Natural killer cell (primary cell): ENCODE measurements at regions not wholly inside any gene's neighbourhood (a gene's known extent, or its start where the extent isn't known, plus 50 kb on each side); places are given as distances from the start of the nearest gene placed in this dataset.

Experiments used
- ATAC-seq, 3 donors: fragments of 150-1000 bp in 2 of 3; fragments of 200-7000 bp in 1 of 3; cut with Tn5 transposase; 1 replicate in 1 of 3; 2 replicates in 2 of 3; pipeline ENCODE4 v1.10.0; 2021; ENCODE audit warnings: mild to moderate bottlenecking in 2 of 3, moderate library complexity in 2 of 3
- DNase-seq, 2 donors: peaks; one replicate each; pipeline versions ENCODE4 v3.0.0 to v3.0.0-alpha.2; 2013 to 2021; ENCODE audit warnings: mixed read lengths in 1 of 2
- H3K27ac ChIP-seq: one replicate; pipeline ENCODE4 v1.5.1; 2013; ENCODE audit warnings: mild to moderate bottlenecking, low read length
- H3K27me3 ChIP-seq: one replicate; pipeline ENCODE4 v1.6.1; 2013; ENCODE audit warnings: low read length; ENCODE audit not compliant: control insufficient read depth, insufficient read depth
- H3K36me3 ChIP-seq: one replicate; pipeline ENCODE4 v1.6.1; 2013; ENCODE audit warnings: low read length; ENCODE audit not compliant: control insufficient read depth, insufficient read depth
- H3K4me1 ChIP-seq: one replicate; pipeline ENCODE4 v1.6.1; 2013; ENCODE audit warnings: low read length; ENCODE audit not compliant: control insufficient read depth, insufficient read depth
- H3K4me3 ChIP-seq: one replicate; pipeline ENCODE4 v1.5.1; 2013; ENCODE audit warnings: low read length
- H3K9me3 ChIP-seq: one replicate; pipeline ENCODE4 v1.6.1; 2013; ENCODE audit warnings: low read length; ENCODE audit not compliant: control insufficient read depth, insufficient read depth
- H3K27ac Mint-ChIP-seq, 2 donors: one replicate each; pipeline ENCODE4 v1.8.0; 2022; ENCODE audit warnings: mild to moderate bottlenecking in 2 of 2, mixed read lengths in 2 of 2, moderate library complexity in 1 of 2
- H3K27me3 Mint-ChIP-seq, 2 donors: one replicate each; pipeline ENCODE4 v1.8.0; 2022; ENCODE audit warnings: low read depth in 2 of 2, mixed read lengths in 2 of 2
- H3K36me3 Mint-ChIP-seq: one replicate; pipeline ENCODE4 v1.8.0; 2022; ENCODE audit warnings: mixed read lengths
- H3K4me1 Mint-ChIP-seq, 2 donors: one replicate each; pipeline ENCODE4 v1.8.0; 2022; ENCODE audit warnings: mixed read lengths in 2 of 2
- H3K4me3 Mint-ChIP-seq: one replicate; pipeline ENCODE4 v1.8.0; 2022; ENCODE audit warnings: mild to moderate bottlenecking, moderate library complexity, mixed read lengths
- H3K9me3 Mint-ChIP-seq, 2 donors: one replicate each; pipeline ENCODE4 v1.8.0; 2022; ENCODE audit warnings: mixed read lengths in 2 of 2
- WGBS: methylation state at CpG from one replicate; pipeline ENCODE4 v1.1.7; 2013; ENCODE audit warnings: missing lambda C conversion rate; ENCODE audit not compliant: insufficient coverage; 5-methylcytosine and 5-hydroxymethylcytosine counted together
- intact Hi-C: fragments of 100-400 bp; cut with micrococcal nuclease; formaldehyde crosslinking; loops from one replicate; pipeline ENCODE4 v1.14.2; 2022
- TF ChIP-seq, protein P1 (sequence below): fragments of 200-600 bp; IDR thresholded peaks from one replicate; pipeline ENCODE4 v1.8.0; 2022; ENCODE audit warnings: antibody characterized with exemption

DNA sequence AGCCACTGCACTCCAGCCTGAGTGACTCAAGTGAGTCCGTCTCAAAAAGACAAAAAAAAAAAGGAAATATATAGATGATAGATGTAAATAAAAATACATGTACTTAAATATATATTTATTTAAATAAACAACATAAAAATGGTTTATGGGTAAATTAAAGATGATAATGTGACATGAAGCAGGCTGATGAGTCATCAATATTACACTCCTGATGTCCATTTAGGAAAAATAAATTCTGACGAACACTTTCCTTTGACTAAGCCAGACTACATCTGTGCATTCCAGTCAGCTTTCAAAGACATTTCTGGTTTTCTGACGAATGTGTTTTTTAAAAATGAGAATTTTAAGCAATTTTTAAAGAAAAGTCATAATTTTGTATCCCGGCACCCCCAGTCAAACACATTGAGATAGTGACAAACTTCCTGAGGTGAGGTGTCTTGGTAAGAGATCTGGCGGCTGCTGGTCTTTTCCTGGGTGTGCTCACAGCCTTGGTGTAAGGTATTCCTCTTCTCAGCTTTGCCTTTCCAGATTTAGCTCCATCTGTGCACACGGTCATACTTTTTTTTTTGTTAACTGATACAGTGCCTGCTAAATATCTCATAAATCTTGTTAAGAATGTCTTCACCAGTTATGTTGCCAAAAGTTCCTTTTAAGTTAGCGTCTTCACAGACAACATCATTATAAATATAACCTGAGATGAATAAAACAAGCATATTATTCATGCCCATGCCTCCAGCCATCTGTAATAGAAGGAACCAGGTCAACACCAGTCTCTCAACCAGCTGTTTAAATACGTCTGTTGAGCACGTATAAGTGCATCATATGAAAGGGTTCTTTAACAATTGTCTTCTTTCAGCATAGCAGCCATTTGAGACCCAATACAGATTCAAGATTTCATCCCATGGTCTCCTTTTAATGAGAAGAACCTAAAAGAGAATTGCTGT, 214.5 kb upstream of the PLD5 start:
- 87% methylated on average over 8 of the region's 9 CpGs for WGBS
- H3K36me3 ChIP-seq = no peaks in the 10 kb centered on the region
- Mint-ChIP-seq H3K9me3 (peaks cover 12 to 17% of the 10 kb centered on the region in 2 donors), H3K36me3 (no peaks in the 10 kb centered on the region), H3K4me1 (no peaks in the 10 kb centered on the region), H3K27ac (no peak overlapping the region), H3K4me3 (no peak overlapping the region), H3K27me3 (no peaks in the 10 kb centered on the region)
- H3K4me3 ChIP-seq = no peak overlapping the region
- TF ChIP-seq, protein P1, sequence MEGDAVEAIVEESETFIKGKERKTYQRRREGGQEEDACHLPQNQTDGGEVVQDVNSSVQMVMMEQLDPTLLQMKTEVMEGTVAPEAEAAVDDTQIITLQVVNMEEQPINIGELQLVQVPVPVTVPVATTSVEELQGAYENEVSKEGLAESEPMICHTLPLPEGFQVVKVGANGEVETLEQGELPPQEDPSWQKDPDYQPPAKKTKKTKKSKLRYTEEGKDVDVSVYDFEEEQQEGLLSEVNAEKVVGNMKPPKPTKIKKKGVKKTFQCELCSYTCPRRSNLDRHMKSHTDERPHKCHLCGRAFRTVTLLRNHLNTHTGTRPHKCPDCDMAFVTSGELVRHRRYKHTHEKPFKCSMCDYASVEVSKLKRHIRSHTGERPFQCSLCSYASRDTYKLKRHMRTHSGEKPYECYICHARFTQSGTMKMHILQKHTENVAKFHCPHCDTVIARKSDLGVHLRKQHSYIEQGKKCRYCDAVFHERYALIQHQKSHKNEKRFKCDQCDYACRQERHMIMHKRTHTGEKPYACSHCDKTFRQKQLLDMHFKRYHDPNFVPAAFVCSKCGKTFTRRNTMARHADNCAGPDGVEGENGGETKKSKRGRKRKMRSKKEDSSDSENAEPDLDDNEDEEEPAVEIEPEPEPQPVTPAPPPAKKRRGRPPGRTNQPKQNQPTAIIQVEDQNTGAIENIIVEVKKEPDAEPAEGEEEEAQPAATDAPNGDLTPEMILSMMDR = no peak
- no peaks in the 10 kb centered on the region for H3K4me1 ChIP-seq
- no peak for ATAC-seq
- no peak overlapping the region for H3K27ac ChIP-seq
- intact Hi-C loops = no loop called here
- DNase-seq = no peak
- H3K27me3 ChIP-seq = no peaks in the 10 kb centered on the region
- H3K9me3 ChIP-seq = no peaks in the 10 kb centered on the region

DNA sequence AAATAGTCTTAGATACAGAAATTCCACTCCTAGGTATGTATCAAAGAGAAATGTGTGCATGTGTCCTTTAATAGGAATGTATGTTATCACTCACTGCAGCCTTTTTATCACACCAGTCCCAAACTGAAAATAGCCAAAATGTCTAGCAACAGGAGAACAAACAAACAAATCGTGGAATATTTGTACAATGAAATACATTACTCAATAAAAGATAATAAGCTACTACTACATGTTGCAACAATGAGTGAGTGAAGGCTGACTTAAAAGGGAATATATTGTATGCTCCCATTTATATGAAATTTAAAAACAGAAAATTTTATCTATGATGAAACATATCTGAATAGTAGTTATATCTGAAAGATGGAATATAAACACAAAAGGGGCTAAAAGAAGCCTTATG, 212.1 kb upstream of the PLD5 start:
- no peaks in the 10 kb centered on the region for H3K27me3 ChIP-seq
- no peak for ATAC-seq
- peaks cover 2% of the 10 kb centered on the region for H3K9me3 ChIP-seq
- TF ChIP-seq, protein P1 = no peak
- no peaks in the 10 kb centered on the region for H3K4me1 ChIP-seq
- DNase-seq = no peak
- Mint-ChIP-seq H3K27ac (no peak overlapping the region), H3K9me3 (peaks cover 4 to 9% of the 10 kb centered on the region in 2 donors), H3K27me3 (no peaks in the 10 kb centered on the region), H3K36me3 (no peaks in the 10 kb centered on the region), H3K4me1 (no peaks in the 10 kb centered on the region), H3K4me3 (no peak overlapping the region)
- no peaks in the 10 kb centered on the region for H3K36me3 ChIP-seq
- intact Hi-C loops = no loop called here
- WGBS = no CpG with 5 or more reads among the region's 1 CpG
- H3K4me3 ChIP-seq = no peak overlapping the region
- no peak overlapping the region for H3K27ac ChIP-seq

DNA sequence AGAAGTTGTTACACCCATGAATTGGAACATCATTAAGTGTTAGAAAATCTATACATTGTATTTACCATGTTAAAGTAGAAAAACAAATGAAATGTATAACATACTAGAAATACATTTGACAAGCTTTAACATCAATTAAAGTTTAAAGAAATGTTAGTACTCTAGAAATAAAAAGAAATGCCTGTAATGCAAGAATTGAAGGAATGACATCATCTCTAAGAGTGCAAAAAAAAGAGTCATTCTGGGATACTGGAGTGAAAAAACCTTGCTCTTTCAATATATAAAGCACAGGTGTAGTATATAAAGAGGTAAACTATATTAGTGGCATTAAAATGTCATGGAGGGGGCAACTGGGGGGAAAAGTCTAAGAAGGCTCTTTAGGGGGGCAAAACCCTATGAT, 210.8 kb upstream of the PLD5 start:
- intact Hi-C loops = no loop called here
- no peak overlapping the region for H3K27ac Mint-ChIP-seq
- DNase-seq (no peak), ATAC-seq (no peak)
- peaks cover 7% of the 10 kb centered on the region for H3K9me3 ChIP-seq
- H3K4me1 ChIP-seq = no peaks in the 10 kb centered on the region
- TF ChIP-seq, protein P1 = no peak
- H3K4me3 ChIP-seq = no peak overlapping the region
- no peaks in the 10 kb centered on the region for H3K27me3 ChIP-seq
- no peaks in the 10 kb centered on the region for H3K36me3 Mint-ChIP-seq
- no peaks in the 10 kb centered on the region for H3K36me3 ChIP-seq
- no peaks in the 10 kb centered on the region for H3K27me3 Mint-ChIP-seq
- no peaks in the 10 kb centered on the region for H3K4me1 Mint-ChIP-seq
- no peak overlapping the region for H3K4me3 Mint-ChIP-seq
- peaks cover 3 to 7% of the 10 kb centered on the region in 2 donors for H3K9me3 Mint-ChIP-seq
- H3K27ac ChIP-seq = no peak overlapping the region

DNA sequence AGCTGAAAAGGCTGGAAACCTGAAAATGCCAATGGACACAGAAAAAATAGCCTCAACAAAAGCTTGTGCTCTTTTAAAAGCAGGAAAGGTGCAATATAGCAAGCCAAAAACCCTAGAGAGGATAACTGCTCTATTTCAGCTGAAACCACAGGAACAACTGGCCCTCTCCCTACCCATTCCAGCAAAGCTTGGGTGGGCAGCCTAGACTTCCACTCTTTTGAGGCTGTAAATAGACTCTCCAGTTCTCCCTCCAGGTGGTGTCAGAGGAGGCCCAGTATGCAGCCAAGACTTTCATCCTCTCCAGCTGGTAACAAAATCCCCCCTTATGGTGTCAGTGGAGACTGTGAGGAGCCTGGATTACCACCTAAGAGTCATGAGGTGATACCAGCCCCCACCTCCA, 206.9 kb upstream of the PLD5 start:
- no peak for ATAC-seq
- intact Hi-C loops = no loop called here
- H3K9me3 Mint-ChIP-seq = peaks cover 3 to 5% of the 10 kb centered on the region in 2 donors
- no peak for DNase-seq
- H3K9me3 ChIP-seq = peaks cover 7% of the 10 kb centered on the region
- H3K36me3 ChIP-seq = no peaks in the 10 kb centered on the region
- no peak overlapping the region for H3K27ac Mint-ChIP-seq
- H3K36me3 Mint-ChIP-seq = no peaks in the 10 kb centered on the region
- H3K4me3 Mint-ChIP-seq = no peak overlapping the region
- TF ChIP-seq, protein P1 = no peak
- H3K27ac ChIP-seq = no peak overlapping the region
- H3K4me1 Mint-ChIP-seq = no peaks in the 10 kb centered on the region
- H3K27me3 ChIP-seq = no peaks in the 10 kb centered on the region
- no peaks in the 10 kb centered on the region for H3K27me3 Mint-ChIP-seq
- no peak overlapping the region for H3K4me3 ChIP-seq
- no peaks in the 10 kb centered on the region for H3K4me1 ChIP-seq
